GM19463 (cell line): ENCODE measurements at regions not wholly inside any gene's neighbourhood (a gene's known extent, or its start where the extent isn't known, plus 50 kb on each side); places are given as distances from the start of the nearest gene placed in this dataset.

Experiments used
- ATAC-seq: cut with Tn5 transposase; IDR thresholded peaks from one replicate; pipeline ENCODE4 v1.9.1; 2021; ENCODE audit warnings: mild to moderate bottlenecking, moderate library complexity; ENCODE audit not compliant: unreplicated experiment

- no peak for ATAC-seq
Observed at GRCh38 chr16:22754577-22754976, 59.4 kb upstream of the HS3ST2 start.

- no peak for ATAC-seq
Observed at GRCh38 chr16:22757202-22757601, 56.8 kb upstream of the HS3ST2 start.

DNA sequence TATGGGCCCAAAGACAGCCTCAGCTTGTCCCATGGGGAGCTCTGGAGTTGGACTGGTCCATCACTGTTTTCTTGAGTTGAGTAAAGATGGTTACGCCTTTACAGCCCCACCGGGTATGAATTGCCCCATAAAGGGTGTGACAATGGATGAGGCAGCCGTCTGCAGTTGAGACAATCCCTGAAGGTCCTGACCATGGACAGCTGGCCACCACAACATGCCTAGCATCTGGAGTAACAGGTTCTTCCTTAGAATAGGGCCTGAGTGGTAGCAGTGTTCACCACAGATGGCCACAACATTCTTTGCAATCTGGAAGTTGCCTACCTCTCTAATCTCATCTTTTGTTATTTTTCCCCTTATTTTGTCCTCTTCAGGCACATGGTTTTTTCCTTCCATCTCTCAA is 51.5 kb upstream of the HS3ST2 start:
- no peak for ATAC-seq

GRCh38 chr16:22763437-22764080 is 50.4 kb upstream of the HS3ST2 start:
- no peak for ATAC-seq
